ENCODE measurements at regions not wholly inside any gene's neighbourhood (a gene's known extent, or its start where the extent isn't known, plus 50 kb on each side); places are given as distances from the start of the nearest gene placed in this dataset.

- no peak for TF ChIP-seq CTCF (IDR thresholded peaks at IDR 0.05)
- no peak for TF ChIP-seq POLR2AphosphoS5 (IDR thresholded peaks at IDR 0.05)
- no peak for TF ChIP-seq POLR2A (IDR thresholded peaks at IDR 0.05)
- TF ChIP-seq EP300 (IDR thresholded peaks at IDR 0.05), result no peak
Measured at GRCh38 chr5:136886608-136887007, 521.3 kb upstream of the TRPC7 start.
